LNCaP clone FGC (cell line): ENCODE measurements at regions not wholly inside any gene's neighbourhood (a gene's known extent, or its start where the extent isn't known, plus 50 kb on each side); places are given as distances from the start of the nearest gene placed in this dataset.

Source experiments
- DNase-seq: peaks from one replicate; pipeline ENCODE4 v3.0.0-alpha.2; 2011; ENCODE audit warnings: low read depth
- H3K4me3 ChIP-seq: 2 replicates; pipeline ENCODE4 v1.5.1; 2011; ENCODE audit warnings: mild to moderate bottlenecking, low read depth, low read length, control low read depth
- CTCF ChIP-seq: IDR thresholded peaks from 2 replicates; pipeline ENCODE4 v1.5.1; 2012; ENCODE audit warnings: mild to moderate bottlenecking; ENCODE audit not compliant: control insufficient read depth, insufficient read depth; ENCODE audit errors: extremely low read depth

- TF ChIP-seq CTCF = no peak
- DNase-seq = no peak
- no peak overlapping the region for H3K4me3 ChIP-seq
These were observed 1014.2 kb downstream of the TUSC7 start for GRCh38 chr3:117723825-117724224.

GRCh38 chr3:117725314-117725713, 1015.7 kb downstream of the TUSC7 start:
- no peak for TF ChIP-seq CTCF
- no peak overlapping the region for H3K4me3 ChIP-seq
- DNase-seq = no peak

GRCh38 chr3:117726776-117727175, 1017.2 kb downstream of the TUSC7 start:
- DNase-seq = no peak
- TF ChIP-seq CTCF = no peak
- H3K4me3 ChIP-seq = no peak overlapping the region

GRCh38 chr3:117728226-117728625, 1018.6 kb downstream of the TUSC7 start:
- no peak for TF ChIP-seq CTCF
- H3K4me3 ChIP-seq = no peak overlapping the region
- DNase-seq = no peak

- no peak overlapping the region for H3K4me3 ChIP-seq
- TF ChIP-seq CTCF = no peak
- no peak for DNase-seq
These were observed 1024.9 kb downstream of the TUSC7 start for GRCh38 chr3:117734496-117734895.

GRCh38 chr3:117735481-117736101, 1026.0 kb downstream of the TUSC7 start:
- no peak overlapping the region for H3K4me3 ChIP-seq
- TF ChIP-seq CTCF = no peak
- no peak for DNase-seq

GRCh38 chr3:117736846-117737245, 1027.3 kb downstream of the TUSC7 start:
- no peak overlapping the region for H3K4me3 ChIP-seq
- DNase-seq = no peak
- no peak for TF ChIP-seq CTCF
